Left lung (tissue), 4 donors: ENCODE measurements at regions not wholly inside any gene's neighbourhood (a gene's known extent, or its start where the extent isn't known, plus 50 kb on each side); places are given as distances from the start of the nearest gene placed in this dataset.

Source experiments
- ATAC-seq: fragments of 200-7000 bp; cut with Tn5 transposase; one replicate; pipeline ENCODE4 v1.9.1; 2020; ENCODE audit warnings: moderate library complexity
- DNase-seq, 4 donors: peaks; one replicate each; pipeline ENCODE4 v3.0.0-alpha.2; 2013 to 2020
- H3K27ac ChIP-seq, 2 donors: fragments of 200-600 bp; sonication (generic) in 1 of 2; one replicate each; pipeline versions ENCODE4 v1.5.0 to v1.8.0; 2020 to 2021
- H3K27me3 ChIP-seq, 2 donors: fragments of 200-600 bp; sonication (generic) in 1 of 2; one replicate each; pipeline versions ENCODE4 v1.5.0 to v1.8.0; 2020 to 2021
- H3K36me3 ChIP-seq, 2 donors: fragments of 200-600 bp; sonication (generic) in 1 of 2; one replicate each; pipeline versions ENCODE4 v1.5.0 to v1.8.0; 2020 to 2021
- H3K4me1 ChIP-seq, 2 donors: fragments of 200-600 bp; one replicate each; pipeline ENCODE4 v1.8.0; 2021
- H3K4me3 ChIP-seq, 2 donors: fragments of 200-600 bp; sonication (generic) in 1 of 2; one replicate each; pipeline versions ENCODE4 v1.5.0 to v1.8.0; 2020 to 2021; ENCODE audit warnings: mild to moderate bottlenecking in 1 of 2
- H3K9me3 ChIP-seq, 2 donors: fragments of 200-600 bp; sonication (generic) in 1 of 2; one replicate each; pipeline versions ENCODE4 v1.5.0 to v1.8.0; 2020 to 2021
- intact Hi-C, 2 donors: fragments of 100-400 bp; cut with DNase I; formaldehyde crosslinking; loops; one replicate each; pipeline versions ENCODE4 v1.11.2 to v1.14.2; 2022
- TF ChIP-seq, protein P1 (sequence below), 2 donors: fragments of 200-600 bp; sonication (generic) in 1 of 2; IDR thresholded peaks; one replicate each; pipeline versions ENCODE4 v1.5.0 to v1.8.0; 2021; ENCODE audit warnings: antibody characterized with exemption in 2 of 2
- donor health status: DM: no; HTN: yes; CAD: no.
- donor health status: DM: no; HTN: no; CAD: no.

DNA sequence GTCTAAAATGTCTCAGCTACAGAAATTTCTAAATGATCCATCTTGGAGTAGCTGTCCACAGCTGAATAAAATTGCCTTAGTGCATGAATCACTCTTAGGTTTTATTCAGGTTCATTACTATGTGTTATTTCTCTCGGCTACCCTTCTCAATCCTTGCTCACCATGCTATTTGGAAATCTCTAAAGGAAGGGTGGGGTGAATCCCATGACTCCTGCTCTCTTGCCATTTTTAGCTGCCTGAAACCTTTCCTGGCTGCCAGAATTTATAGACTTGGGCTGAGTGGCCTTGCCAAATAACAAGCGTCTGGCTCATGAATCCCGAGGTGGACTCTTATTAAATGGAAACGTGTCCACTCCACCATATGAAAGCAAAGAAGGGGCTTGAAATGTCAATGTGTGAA, 936.1 kb upstream of the SOX9 start:
- TF ChIP-seq, protein P1, sequence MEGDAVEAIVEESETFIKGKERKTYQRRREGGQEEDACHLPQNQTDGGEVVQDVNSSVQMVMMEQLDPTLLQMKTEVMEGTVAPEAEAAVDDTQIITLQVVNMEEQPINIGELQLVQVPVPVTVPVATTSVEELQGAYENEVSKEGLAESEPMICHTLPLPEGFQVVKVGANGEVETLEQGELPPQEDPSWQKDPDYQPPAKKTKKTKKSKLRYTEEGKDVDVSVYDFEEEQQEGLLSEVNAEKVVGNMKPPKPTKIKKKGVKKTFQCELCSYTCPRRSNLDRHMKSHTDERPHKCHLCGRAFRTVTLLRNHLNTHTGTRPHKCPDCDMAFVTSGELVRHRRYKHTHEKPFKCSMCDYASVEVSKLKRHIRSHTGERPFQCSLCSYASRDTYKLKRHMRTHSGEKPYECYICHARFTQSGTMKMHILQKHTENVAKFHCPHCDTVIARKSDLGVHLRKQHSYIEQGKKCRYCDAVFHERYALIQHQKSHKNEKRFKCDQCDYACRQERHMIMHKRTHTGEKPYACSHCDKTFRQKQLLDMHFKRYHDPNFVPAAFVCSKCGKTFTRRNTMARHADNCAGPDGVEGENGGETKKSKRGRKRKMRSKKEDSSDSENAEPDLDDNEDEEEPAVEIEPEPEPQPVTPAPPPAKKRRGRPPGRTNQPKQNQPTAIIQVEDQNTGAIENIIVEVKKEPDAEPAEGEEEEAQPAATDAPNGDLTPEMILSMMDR (IDR thresholded peaks at IDR 0.05) = no peak
- Histone ChIP-seq H3K27me3 (no peaks in the 10 kb centered on the region), H3K27ac (no peak overlapping the region), H3K36me3 (no peaks in the 10 kb centered on the region), H3K9me3 (no peaks in the 10 kb centered on the region), H3K4me3 (no peak overlapping the region), H3K4me1 (no peaks in the 10 kb centered on the region)
- intact Hi-C loops = no loop called here
- ATAC-seq = no peak
- no peak for DNase-seq

DNA sequence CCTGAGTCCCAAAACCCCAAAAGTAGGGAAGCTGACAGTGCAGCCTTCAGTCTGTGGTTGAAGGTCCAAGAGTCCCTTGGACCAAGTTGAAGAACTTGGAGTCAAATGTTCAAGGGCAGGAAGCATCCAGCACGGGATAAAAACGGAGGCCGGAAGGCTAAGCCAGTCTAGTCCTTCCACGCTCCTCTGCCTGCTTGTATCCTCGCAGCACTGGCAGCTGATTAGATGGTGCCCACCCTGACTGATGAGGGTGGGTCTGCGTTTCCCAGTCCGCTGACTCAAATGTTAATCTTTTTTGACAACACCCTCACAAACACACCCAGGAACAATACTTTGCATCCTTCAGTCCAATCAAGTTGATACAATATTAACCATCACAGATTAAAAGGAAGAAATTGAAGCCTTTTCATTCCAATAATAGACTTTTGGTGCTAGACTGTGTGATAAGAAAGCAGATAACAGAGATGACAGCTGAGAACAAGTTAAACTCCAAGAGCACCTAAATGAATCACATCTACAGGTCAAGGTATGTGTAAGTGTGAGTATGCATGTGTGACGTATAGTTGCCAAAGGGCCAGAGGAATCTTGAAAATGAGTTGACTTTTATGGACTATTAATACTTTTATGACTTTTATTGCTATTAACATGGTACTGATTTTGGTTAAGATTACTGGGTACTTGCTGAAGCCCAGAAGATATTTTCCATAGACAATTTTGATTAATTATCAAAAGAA, 933.5 kb upstream of the SOX9 start:
- intact Hi-C loops = no loop called here
- H3K4me1 ChIP-seq = no peaks in the 10 kb centered on the region
- no peak overlapping the region for H3K27ac ChIP-seq
- ATAC-seq (no peak), DNase-seq (no peak)
- H3K9me3 ChIP-seq = no peaks in the 10 kb centered on the region
- no peak overlapping the region for H3K4me3 ChIP-seq
- H3K36me3 ChIP-seq = no peaks in the 10 kb centered on the region
- TF ChIP-seq, protein P1 (IDR thresholded peaks at IDR 0.05) = no peak
- H3K27me3 ChIP-seq = no peaks in the 10 kb centered on the region

DNA sequence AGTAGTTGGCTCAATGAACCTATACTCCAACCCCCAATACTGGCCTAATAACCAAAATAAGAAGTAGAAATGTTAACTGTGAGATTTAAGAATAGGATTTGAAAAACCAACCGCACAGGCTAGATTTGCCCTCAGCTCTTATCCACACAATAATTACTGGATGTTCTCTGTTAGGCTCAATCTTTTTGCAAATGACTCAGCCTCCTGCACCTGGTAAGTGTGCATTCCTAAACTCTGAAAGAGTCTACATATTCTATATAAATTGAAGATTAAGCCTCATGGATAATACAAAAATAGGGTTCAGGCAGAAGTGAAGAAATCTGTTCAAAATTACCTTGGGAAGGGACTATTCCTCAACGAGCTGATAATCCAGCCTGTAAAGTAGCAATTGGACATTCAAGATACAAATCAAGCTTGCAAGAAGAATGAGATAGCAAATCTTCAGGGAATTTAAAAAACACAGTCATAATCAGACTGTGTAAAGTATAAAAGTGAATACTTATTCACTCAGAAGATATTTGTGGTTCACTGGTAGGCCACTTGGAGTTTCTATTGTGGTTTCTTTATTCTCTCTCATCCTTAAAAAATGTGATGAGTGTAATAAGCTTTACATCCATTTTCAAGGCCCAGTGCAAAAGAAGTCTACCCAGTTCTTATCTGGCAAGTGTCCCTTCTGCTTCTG, 931.9 kb upstream of the SOX9 start:
- TF ChIP-seq, protein P1 (IDR thresholded peaks at IDR 0.05) = no peak
- Histone ChIP-seq H3K27me3 (no peaks in the 10 kb centered on the region), H3K27ac (peak overlapping the region in 1 of 2 donors; percentile 21), H3K4me1 (no peaks in the 10 kb centered on the region), H3K9me3 (no peaks in the 10 kb centered on the region), H3K36me3 (no peaks in the 10 kb centered on the region), H3K4me3 (no peak overlapping the region)
- intact Hi-C loops = no loop called here
- ATAC-seq (peak; percentile 76), DNase-seq (no peak)

DNA sequence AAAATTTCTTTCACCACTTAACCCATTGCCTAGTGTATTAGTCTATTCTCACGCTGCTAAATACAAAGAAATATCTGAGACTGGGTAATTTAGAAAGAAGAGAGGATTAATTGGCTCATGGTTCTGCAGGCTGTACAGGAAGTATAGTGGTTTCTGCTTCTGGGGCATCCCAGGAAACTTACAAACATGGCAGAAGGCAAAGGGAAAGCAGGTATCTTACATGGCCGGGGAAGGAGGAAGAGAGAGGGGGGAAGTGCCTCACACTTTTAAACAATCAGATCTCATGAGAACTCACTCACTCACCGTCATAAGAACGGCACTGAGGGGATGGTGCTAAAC, 931.4 kb upstream of the SOX9 start:
- H3K4me1 ChIP-seq = no peaks in the 10 kb centered on the region
- DNase-seq (no peak), ATAC-seq (no peak)
- H3K36me3 ChIP-seq = no peaks in the 10 kb centered on the region
- TF ChIP-seq, protein P1 (IDR thresholded peaks at IDR 0.05) = no peak
- H3K4me3 ChIP-seq = no peak overlapping the region
- peak overlapping the region in 1 of 2 donors; percentile 21 for H3K27ac ChIP-seq
- intact Hi-C loops = no loop called here
- H3K27me3 ChIP-seq = no peaks in the 10 kb centered on the region
- H3K9me3 ChIP-seq = no peaks in the 10 kb centered on the region

DNA sequence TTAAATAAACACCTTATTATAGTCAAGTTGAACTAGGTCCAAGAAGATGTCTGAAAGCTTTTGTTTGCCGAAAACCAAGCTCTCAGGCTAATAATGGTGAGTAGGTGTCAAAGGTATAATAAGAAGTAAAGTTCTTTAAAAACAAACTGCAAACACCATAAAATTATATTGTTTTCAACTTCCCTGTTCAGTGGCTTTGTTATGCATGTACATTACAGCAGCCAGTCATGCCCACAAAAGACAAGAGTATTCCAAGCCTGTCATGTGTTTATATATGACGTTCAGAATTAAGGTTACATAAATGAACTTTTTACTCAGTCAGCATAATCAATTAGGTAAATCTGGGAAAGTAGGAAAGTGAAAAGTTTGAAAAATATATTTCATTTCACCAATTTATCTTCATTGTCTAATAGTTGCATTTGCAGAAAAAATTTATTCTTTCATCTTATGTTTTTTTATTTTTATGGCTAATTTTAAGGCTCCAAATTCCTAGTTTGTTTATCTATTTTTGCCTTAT, 928.7 kb upstream of the SOX9 start:
- H3K36me3 ChIP-seq = no peaks in the 10 kb centered on the region
- no peaks in the 10 kb centered on the region for H3K27me3 ChIP-seq
- ATAC-seq (no peak), DNase-seq (no peak)
- H3K4me3 ChIP-seq = no peak overlapping the region
- H3K27ac ChIP-seq = no peak overlapping the region
- TF ChIP-seq, protein P1 (IDR thresholded peaks at IDR 0.05) = no peak
- no peaks in the 10 kb centered on the region for H3K9me3 ChIP-seq
- intact Hi-C loops = no loop called here
- no peaks in the 10 kb centered on the region for H3K4me1 ChIP-seq
